Tongue (tissue), 1 donor: ENCODE measurements at regions not wholly inside any gene's neighbourhood (a gene's known extent, or its start where the extent isn't known, plus 50 kb on each side); places are given as distances from the start of the nearest gene placed in this dataset.

ENCODE experiments used
- DNase-seq: peaks from one replicate; pipeline ENCODE4 v3.0.0-alpha.2; 2015

- DNase-seq = peak; percentile 1
Observed at GRCh38 chr4:58679886-58680285, 1569.7 kb upstream of the IGFBP7 start.

- DNase-seq = no peak
Observed at GRCh38 chr4:58679051-58679450, 1568.9 kb upstream of the IGFBP7 start.

GRCh38 chr4:58669783-58670182, 1559.6 kb upstream of the IGFBP7 start:
- no peak for DNase-seq

GRCh38 chr4:58665649-58666048, 1555.5 kb upstream of the IGFBP7 start:
- DNase-seq = no peak

- peak; percentile 1 for DNase-seq
Observed at GRCh38 chr4:58658701-58659100, 1548.5 kb upstream of the IGFBP7 start.

- DNase-seq = no peak
Observed at GRCh38 chr4:58653251-58653650, 1543.1 kb upstream of the IGFBP7 start.

GRCh38 chr4:58649226-58649625, 1539.0 kb upstream of the IGFBP7 start:
- no peak for DNase-seq

GRCh38 chr4:58646126-58646525, 1535.9 kb upstream of the IGFBP7 start:
- no peak for DNase-seq

- no peak for DNase-seq
Observed at GRCh38 chr4:58644549-58644948, 1534.4 kb upstream of the IGFBP7 start.

- no peak for DNase-seq
Observed at GRCh38 chr4:58636381-58636780, 1526.2 kb upstream of the IGFBP7 start.

- no peak for DNase-seq
Observed at GRCh38 chr4:58617226-58617625, 1507.0 kb upstream of the IGFBP7 start.

GRCh38 chr4:58611012-58611411, 1500.8 kb upstream of the IGFBP7 start:
- no peak for DNase-seq

GRCh38 chr4:58606303-58606702, 1496.1 kb upstream of the IGFBP7 start:
- no peak for DNase-seq

GRCh38 chr4:58603951-58604350, 1493.8 kb upstream of the IGFBP7 start:
- no peak for DNase-seq

- DNase-seq = no peak
Observed at GRCh38 chr4:58602731-58603359, 1492.7 kb upstream of the IGFBP7 start.

- no peak for DNase-seq
Observed at GRCh38 chr4:58602022-58602421, 1491.8 kb upstream of the IGFBP7 start.

- DNase-seq = no peak
Observed at GRCh38 chr4:58600290-58600689, 1490.1 kb upstream of the IGFBP7 start.

- DNase-seq = no peak
Observed at GRCh38 chr4:58590722-58591121, 1480.5 kb upstream of the IGFBP7 start.

GRCh38 chr4:58587856-58588255, 1477.7 kb upstream of the IGFBP7 start:
- no peak for DNase-seq

- DNase-seq = no peak
Observed at GRCh38 chr4:58566260-58566659, 1456.1 kb upstream of the IGFBP7 start.

GRCh38 chr4:58564695-58565475, 1454.7 kb upstream of the IGFBP7 start:
- no peak for DNase-seq

GRCh38 chr4:58561170-58561569, 1451.0 kb upstream of the IGFBP7 start:
- no peak for DNase-seq

- DNase-seq = no peak
Observed at GRCh38 chr4:58560736-58561135, 1450.6 kb upstream of the IGFBP7 start.

GRCh38 chr4:58553679-58554078, 1443.5 kb upstream of the IGFBP7 start:
- no peak for DNase-seq
